Activated CD8-positive, alpha-beta memory T cell treated with anti-CD3 and anti-CD28 coated beads for 4 hours (primary cell): ENCODE measurements at regions not wholly inside any gene's neighbourhood (a gene's known extent, or its start where the extent isn't known, plus 50 kb on each side); places are given as distances from the start of the nearest gene placed in this dataset.
"Not testable (repeated sequence)": the region's sequence is repeated elsewhere in the genome, so short reads cannot be mapped to it uniquely, and the experiment has no call there.

ENCODE experiments used
- DNase-seq, 2 donors: peaks; one replicate each; pipeline ENCODE4 v3.0.0-alpha.2; 2020; ENCODE audit warnings: low read depth in 2 of 2

- not testable (repeated sequence) for DNase-seq
Measured at GRCh38 chr3:177457204-177457603, 259.9 kb upstream of the TBL1XR1 start.

- DNase-seq, result no peak
Measured at GRCh38 chr3:177459401-177459800, 262.1 kb upstream of the TBL1XR1 start.

DNA sequence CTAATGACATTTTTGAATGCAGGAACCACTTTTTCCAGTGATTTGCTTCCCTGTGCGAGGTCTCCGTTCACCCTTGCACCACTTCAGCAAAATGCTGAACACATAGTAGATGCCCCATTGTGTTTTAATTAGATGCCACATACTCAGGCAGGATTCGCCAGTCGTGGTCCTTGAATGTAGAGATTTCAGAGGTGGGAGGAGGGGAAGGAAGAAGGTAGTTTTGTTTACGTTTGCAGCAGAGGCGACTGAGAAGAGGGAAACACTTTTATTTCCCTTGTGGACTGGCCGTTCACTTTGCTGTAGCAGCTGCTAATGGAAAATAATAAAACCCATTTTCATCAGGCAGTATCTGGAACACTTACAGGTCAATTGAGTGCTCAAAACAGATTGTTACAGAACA is 262.8 kb upstream of the TBL1XR1 start:
- DNase-seq, result no peak

GRCh38 chr3:177461765-177462164 is 264.5 kb upstream of the TBL1XR1 start:
- DNase-seq, result no peak

DNA sequence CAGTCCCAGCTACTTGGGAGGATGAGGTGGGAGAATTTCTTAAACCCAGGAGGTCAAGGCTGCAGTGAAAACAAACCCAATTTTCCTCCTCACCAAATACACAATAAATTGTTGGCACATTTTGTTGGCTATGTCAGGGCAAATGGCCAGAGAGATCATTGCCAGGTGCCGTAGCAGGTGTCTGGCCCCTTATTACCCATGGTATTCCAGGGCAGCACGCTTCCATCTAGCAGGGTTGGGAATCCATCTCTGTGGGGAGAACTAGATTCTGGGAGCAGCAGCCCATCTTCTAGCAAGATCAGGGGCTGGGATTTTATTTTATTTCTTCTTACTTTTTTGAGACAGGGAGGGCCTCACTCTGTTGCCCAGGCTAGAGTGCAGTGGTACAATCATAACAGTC is 266.1 kb upstream of the TBL1XR1 start:
- DNase-seq, result not testable (repeated sequence)

GRCh38 chr3:177463863-177464262 is 266.6 kb upstream of the TBL1XR1 start:
- no peak for DNase-seq

GRCh38 chr3:177464392-177465256 is 267.3 kb upstream of the TBL1XR1 start:
- DNase-seq, result no peak

DNA sequence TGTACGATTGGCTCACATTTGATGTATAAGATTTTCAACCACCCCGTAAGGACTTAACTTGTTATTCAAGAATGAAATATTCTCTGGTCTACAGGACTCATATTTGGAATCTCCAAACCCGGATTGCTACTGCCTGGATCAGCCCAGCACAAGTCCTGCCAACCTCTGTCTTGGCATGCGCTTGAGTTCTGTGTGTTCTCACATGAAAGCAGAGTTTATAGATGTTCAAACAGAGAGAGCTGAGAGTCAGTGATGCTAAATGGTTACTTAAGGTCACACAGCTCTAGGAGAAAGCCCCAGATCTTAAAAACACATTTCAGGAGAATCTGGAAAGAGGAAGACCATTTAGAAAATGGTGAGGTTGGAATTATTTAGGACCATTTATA is 268.0 kb upstream of the TBL1XR1 start:
- DNase-seq, result no peak

GRCh38 chr3:177466074-177466473 is 268.8 kb upstream of the TBL1XR1 start:
- DNase-seq, result no peak

GRCh38 chr3:177466622-177467021 is 269.3 kb upstream of the TBL1XR1 start:
- DNase-seq, result not testable (repeated sequence)

DNA sequence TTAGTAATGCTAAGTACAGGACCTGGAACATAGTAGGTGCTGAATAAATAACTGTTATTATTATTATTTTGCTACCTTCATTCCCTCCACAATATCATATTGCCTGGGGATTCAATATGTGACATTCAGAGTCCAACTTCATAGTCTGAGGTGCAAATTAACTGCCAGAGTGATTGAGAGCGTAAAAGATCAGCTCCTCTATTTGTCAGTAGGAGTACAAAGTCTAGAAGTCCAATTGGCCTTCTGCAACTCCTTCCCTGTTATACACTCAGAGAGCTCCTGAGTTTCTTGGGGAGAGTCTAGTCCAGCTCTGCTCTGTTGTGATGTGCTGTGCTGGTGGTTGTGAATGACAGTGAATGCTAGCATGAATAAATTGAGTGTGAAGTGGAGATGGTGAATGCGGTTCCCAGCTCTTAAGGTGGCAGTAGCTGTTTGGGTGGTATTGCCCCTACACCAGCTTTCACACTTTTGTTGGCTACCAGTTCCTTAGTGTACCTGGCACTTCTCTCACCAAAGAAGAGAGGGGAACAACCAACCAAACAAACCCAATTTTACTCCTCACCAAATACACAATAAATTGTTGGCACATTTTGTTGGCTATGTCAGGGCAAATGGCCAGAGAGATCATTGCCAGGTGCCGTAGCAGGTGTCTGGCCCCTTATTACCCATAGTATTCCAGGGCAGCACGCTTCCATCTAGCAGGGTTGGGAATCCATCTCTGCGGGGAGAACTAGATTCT is 270.1 kb upstream of the TBL1XR1 start:
- no peak for DNase-seq

DNA sequence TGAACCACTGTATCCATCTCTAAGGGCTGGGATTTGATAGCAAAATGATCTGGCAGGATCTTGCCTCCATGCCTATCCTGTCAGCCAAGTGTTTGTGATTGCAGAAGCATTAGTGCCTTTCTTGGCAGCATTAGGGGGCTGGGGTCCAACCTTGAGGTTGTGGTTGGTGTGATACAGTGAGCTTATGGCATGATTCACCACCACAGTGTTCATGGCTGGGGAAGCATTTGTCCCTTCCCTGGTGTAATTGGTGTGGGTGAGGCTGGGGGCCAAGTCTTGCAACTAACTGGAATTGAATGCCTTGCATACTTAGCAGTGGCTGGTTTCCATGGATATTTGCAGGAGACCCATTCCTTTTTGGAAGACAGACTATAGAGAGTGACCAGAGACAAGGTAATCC is 271.0 kb upstream of the TBL1XR1 start:
- DNase-seq, result no peak

DNA sequence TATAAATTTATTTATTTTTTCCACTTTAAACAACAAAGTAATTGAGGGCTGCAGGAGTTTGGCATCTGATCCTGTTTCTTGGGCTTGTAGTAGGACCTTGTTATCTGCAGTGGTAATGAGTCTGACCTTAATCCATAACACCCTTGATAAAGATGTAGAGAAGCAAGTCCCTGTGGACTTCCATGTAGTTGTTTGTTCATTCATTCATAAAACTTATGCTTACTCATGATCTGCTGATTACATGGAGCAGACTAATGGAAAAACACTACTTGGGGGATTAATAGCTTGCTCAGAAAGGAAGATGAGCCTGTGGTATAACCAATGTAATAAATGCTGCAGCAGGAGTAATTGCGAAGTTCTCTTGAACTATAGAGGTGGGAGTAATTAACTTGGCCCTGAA is 271.5 kb upstream of the TBL1XR1 start:
- no peak for DNase-seq

DNA sequence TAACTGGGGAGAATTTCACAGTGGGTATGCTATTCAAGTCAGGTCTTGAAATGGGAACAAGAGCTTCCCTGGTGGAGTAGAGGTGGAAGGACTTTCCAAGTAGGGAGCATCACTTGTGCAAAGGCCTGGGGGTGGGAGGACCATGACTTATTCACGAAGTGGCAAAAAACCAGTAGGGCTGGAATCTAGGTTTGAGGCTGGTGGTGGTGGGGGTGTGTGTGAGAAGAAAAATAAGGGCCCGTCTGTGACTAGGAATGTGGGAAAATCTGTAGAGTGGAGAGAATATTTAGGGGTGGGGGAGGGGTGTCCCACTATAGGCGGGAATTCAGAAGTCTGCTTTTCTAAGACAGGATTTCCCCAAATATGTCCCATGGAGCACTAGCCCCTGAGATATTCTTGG is 271.9 kb upstream of the TBL1XR1 start:
- DNase-seq, result no peak

- DNase-seq, result no peak
Measured at GRCh38 chr3:177470197-177470941, 273.1 kb upstream of the TBL1XR1 start.

GRCh38 chr3:177471733-177472480 is 274.6 kb upstream of the TBL1XR1 start:
- DNase-seq, result no peak

DNA sequence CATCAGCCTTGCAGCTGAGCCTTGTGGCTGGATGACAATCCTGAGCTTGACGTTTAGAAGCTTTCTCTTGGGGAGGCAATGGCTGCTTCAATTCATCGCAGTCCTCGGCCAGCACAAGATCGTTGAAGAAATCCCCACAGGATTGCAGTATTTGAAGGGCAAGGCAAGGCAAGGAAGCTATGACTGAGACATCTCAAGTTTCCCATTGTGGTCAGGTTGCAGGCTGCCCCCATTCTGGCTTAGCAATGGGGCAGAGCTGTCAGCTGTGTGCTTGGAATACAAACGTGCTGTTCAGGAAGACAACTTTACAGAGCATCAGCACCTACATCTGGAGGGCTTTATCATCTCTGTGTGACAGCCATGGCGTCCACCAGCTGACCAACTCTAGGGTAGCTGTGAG is 275.9 kb upstream of the TBL1XR1 start:
- DNase-seq, result no peak

- no peak for DNase-seq
Measured at GRCh38 chr3:177473903-177474302, 276.6 kb upstream of the TBL1XR1 start.

DNA sequence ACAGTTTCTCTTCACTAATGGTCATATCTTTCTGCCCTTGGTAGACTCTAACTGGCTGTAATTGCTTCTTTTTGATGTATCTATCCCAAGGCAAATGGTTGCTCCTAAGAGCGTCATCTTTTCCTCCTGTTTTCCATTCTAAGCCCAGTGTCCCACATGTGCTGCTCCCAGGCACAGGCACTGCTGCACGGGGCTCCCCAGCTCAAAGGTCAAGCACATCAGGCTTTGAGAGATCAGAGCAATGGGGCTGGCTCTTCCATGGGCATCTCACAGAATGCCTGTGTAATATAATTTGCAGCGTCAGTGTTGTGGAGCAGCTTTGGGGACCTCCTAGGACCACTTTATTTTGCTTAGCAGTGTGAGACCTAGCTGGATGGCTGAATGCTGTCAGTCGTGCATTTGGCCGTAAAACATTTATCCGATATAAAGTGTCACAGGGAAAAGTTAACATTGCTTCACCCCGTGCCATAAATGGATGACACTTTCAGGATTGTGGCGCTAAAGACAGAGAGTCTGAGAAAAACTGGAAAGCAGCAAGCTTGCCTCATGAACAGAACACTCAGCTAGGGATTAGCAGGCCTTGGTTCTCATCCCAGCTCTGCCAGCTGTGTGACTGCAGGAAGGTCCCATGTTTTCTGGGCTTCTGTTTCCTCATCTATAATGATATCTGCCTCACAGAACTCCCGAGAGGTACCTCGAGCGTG is 277.5 kb upstream of the TBL1XR1 start:
- no peak for DNase-seq

DNA sequence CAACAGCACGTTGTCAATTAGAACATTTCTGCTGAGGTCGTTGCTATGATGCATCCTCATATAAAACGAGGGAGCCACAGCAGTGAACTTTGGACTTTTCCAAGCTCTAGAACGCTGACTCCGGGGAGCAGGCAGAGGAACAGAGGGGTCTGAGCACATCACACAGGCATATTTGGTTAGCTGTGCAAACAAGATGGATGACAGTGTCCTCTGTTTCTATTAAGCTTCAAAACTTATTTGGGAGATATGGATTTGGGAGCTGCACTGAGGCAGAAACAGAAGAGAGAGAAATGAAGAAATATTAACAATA is 278.0 kb upstream of the TBL1XR1 start:
- DNase-seq, result no peak

DNA sequence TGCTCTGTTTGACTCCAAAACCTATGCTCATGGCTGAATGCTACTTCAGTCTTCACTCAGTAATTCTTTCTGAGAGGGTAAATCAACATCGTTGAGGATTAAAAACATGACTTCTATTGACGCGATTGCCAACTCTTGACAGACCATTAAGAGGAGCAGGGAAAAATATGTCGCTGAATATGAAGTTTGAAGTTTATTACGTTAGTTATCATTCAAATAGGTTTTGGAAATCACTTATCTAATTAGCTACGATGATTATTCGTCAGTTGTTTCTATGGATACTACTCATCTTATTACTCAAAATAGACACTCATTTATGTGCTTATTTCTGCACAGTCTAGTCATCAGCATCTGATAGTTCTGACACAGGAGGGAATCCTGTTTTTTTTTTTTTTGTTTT is 279.2 kb upstream of the TBL1XR1 start:
- DNase-seq, result no peak
